Posterior vena cava (tissue), 2 donors: ENCODE measurements at regions not wholly inside any gene's neighbourhood (a gene's known extent, or its start where the extent isn't known, plus 50 kb on each side); places are given as distances from the start of the nearest gene placed in this dataset.
"Not testable (repeated sequence)": the region's sequence is repeated elsewhere in the genome, so short reads cannot be mapped to it uniquely, and the experiment has no call there.

Experiments
- DNase-seq: peaks from one replicate; pipeline ENCODE4 v3.0.0-alpha.2; 2020; ENCODE audit warnings: low spot score
- intact Hi-C, 2 donors: fragments of 100-400 bp; cut with DNase I; formaldehyde crosslinking; loops; one replicate each; pipeline versions ENCODE4 v1.14.1 to v1.14.2; 2022 to 2023
- donor health status: DM: yes; HTN: yes; CAD: no.
- donor health status: DM: yes; HTN: yes; CAD: no.

GRCh38 chr15:101876031-101876430, 64.0 kb downstream of the OR4F15 start:
- intact Hi-C loops: not testable (repeated sequence)

GRCh38 chr15:101877649-101878048, 65.6 kb downstream of the OR4F15 start:
- intact Hi-C loops, DNase-seq: not testable (repeated sequence)

More at GRCh38 chr15:101876031-101876430, 64.0 kb downstream of the OR4F15 start:
- not testable (repeated sequence) for DNase-seq

- intact Hi-C loops: not testable (repeated sequence)
- DNase-seq: peak; percentile 53
These were observed 100.6 kb downstream of the OR4F15 start for GRCh38 chr15:101912349-101913287.

DNA sequence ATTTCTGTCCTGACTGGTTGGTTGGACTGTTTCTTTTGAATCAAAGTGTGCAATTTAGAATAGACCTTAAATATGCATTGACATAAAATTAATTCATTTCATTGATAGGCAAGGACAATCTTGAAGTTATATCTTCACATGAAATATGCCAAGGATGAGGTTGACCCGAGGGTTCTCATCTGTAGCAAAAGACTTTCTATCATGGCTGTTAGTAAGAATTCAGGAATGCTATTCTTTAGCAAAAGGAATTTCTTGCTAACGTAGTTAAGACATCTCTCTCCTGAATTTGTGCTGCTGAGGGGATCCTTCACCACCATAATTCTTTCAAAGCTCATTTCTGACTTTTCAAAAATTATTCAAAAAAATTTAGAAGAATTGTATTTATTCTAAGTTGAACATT, 112.6 kb downstream of the OR4F15 start:
- intact Hi-C loops, DNase-seq: not testable (repeated sequence)

- DNase-seq, intact Hi-C loops: not testable (repeated sequence)
These were observed 122.5 kb downstream of the OR4F15 start for GRCh38 chr15:101934506-101934905.

DNA sequence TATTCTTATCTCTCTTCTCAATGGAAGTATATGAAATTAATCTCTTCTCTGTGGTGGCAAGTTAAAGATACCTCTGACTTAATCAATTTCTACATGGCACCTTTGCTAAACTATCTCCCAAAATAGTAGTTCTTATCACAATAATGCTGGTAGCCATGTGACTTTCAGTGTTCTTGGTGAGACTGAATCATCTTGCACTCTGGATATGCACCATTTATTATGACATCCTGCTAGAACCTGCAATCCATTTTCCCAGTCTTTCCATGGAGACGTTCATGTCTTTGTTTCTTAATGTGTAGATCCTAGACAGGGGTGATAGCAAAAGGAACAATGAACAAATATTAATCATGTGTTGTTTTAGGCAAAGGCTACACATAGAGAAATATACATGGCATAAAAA, 125.4 kb downstream of the OR4F15 start:
- intact Hi-C loops, DNase-seq: not testable (repeated sequence)

DNA sequence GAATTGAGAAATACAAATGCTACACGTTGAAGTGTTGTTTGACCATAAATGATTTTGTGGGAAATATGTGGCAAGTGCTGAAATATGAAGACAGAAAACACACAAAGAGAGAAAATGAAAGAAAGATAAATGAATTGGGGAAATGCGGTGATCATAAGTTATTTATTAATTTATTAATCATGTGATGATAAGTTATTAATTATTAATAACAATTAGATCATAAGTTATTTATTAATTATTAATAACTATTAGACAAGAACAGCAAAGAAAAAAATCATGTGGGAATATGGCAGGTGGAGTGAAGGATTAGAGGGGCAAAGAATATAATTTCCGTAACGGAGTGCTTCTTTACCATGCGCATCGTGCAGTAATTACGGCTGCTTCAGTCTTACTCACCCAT, 126.6 kb downstream of the OR4F15 start:
- DNase-seq, intact Hi-C loops: not testable (repeated sequence)

GRCh38 chr15:101945896-101946295, 133.9 kb downstream of the OR4F15 start:
- intact Hi-C loops: not testable (repeated sequence)

DNA sequence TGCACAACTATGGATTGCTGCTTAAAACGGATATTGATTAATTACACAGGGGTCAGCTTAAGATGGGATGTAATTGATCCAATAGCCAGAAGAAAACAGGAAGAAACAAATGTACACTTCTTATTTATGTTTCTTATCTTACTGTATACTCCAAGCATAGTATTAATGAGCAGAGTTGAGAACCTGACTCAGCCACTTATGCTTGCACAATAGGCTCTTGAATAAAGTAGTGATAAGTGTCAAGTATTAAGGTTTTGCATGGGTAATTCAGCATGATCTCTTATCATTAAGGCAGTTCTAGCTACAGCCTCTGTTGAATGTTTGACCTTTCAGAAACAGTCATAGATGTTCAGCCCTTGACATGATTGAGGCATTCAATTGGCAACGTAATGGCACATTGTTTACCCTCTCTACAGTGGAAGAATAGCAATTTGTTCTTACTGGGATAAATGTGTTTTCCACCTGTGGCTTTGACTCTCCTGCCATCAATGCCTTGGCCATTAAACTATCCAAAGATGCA, 136.5 kb downstream of the OR4F15 start:
- DNase-seq, intact Hi-C loops: not testable (repeated sequence)

More at GRCh38 chr15:101945896-101946295, 133.9 kb downstream of the OR4F15 start:
- not testable (repeated sequence) for DNase-seq

GRCh38 chr15:101949380-101950065, 137.5 kb downstream of the OR4F15 start:
- intact Hi-C loops, DNase-seq: not testable (repeated sequence)

- intact Hi-C loops: not testable (repeated sequence)
- peak; percentile 68 for DNase-seq
These were observed 142.0 kb downstream of the OR4F15 start for GRCh38 chr15:101953993-101954392.

DNA sequence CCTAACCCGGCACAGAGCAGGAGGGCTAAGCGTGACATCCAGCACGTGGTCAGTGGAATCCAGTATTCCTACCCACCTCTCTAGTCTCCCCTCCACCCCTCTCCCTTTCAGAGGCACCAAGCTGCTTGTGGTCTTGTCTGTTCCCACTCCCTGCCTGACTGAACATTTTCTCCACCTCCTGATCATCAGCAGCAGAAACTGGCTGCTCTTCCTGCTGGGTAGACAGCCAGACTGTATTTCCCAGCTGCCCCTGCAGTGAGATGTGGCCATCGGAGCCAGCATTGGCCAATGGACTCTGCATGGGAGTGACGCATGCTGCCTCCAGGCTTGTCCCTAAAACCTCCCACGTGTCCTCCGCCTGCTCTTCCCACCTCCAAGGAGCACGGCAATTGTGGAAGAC, 143.8 kb downstream of the OR4F15 start:
- DNase-seq, intact Hi-C loops: not testable (repeated sequence)

- intact Hi-C loops: not testable (repeated sequence)
- peak; percentile 77 for DNase-seq
These were observed 146.7 kb downstream of the OR4F15 start for GRCh38 chr15:101958656-101959055.

- intact Hi-C loops, DNase-seq: not testable (repeated sequence)
These were observed 149.3 kb downstream of the OR4F15 start for GRCh38 chr15:101961263-101961662.

DNA sequence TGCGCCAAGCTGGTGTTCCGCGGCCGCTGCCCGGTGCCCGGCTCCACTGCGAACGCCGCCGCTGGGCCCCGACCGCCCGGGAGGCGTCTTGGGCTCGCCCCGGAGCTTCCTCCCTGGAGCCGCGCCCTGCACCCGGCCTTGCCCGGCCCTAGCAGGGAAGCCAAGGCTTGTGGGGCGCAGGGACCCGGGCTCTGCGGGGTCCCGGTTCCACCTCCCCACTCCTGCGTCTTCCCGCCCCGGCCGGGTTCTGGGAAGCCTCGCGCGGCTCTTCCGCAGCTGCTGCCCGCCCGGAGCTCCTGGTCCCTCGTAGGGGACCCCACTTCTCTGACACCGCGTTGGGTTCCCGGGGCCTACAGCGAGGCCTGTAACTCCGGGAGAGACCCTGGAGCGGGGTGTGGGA, 149.8 kb downstream of the OR4F15 start:
- intact Hi-C loops, DNase-seq: not testable (repeated sequence)

- DNase-seq, intact Hi-C loops: not testable (repeated sequence)
These were observed 151.7 kb downstream of the OR4F15 start for GRCh38 chr15:101963687-101964086.

DNA sequence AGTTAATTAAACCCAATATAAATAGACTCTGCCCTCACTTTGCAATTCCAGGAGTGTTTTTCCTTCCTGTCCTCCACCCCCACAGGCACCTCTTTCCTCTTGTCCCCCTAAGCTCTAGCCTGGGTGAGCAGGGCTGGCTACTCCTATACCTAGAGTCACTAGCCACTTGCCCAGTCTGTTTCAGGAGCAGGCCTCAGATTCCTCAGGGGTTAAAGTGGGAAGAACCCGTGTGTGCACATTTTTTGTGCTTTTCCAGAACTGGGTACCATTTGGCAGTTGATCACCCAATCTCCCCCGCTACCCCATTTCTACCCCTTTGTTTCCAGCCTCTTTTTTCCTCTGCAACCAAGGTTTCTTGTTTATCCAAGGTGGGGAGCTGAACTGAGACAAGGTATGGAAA, 153.4 kb downstream of the OR4F15 start:
- intact Hi-C loops: not testable (repeated sequence)
- DNase-seq: peak; percentile 57

GRCh38 chr15:101965860-101966259, 153.9 kb downstream of the OR4F15 start:
- DNase-seq: peak; percentile 77
- intact Hi-C loops: not testable (repeated sequence)

DNA sequence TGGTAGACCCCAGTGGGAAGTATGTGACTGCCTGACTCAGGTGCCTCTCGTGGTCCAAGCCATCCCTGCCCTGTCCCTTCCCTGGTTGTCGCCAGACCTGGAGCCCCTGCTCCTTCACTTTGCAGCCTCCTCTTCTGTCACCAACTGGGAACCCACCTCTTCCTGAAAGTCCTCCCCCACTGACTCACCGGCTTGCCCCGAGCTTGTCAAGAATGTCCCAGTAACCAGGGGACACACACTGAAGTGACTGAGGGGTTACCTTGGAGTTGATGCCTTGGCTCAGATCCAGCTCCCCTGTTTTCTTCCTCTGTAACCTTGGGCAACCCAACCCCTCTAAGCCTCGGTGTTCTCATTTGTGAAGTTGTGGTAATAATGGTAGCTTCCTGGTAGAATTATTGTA, 155.4 kb downstream of the OR4F15 start:
- intact Hi-C loops: not testable (repeated sequence)
- DNase-seq: peak; percentile 80

DNA sequence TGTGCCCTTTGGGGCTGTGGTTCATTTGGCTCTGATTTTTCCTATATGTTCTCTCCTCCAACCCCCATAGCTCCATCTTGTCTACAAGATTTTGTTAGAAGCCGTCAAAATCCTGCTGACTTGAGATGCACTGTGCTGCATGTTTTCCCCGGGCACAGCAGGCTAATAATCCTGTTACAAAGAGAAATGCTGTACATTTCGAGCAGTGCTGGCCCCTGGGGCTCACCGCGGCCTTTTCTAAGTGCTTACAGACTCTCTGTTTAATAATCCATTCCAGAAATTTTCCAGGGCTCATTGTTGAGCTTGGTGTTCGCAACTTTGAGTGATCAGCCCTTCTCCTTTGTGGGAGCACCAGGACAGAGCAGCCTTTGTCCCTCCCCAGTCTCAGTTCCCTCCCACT, 158.6 kb downstream of the OR4F15 start:
- intact Hi-C loops: not testable (repeated sequence)
- peak; percentile 49 for DNase-seq
